HCT116 (cell line): ENCODE measurements at regions not wholly inside any gene's neighbourhood (a gene's known extent, or its start where the extent isn't known, plus 50 kb on each side); places are given as distances from the start of the nearest gene placed in this dataset.

Experiments used
- CEBPB ChIP-seq: IDR thresholded peaks from 2 replicates; pipeline ENCODE4 v1.6.1; 2012; ENCODE audit warnings: low read depth
- CTCF ChIP-seq, 3 experiments: fragments of 200-600 bp in 1 of 3; sonication (generic) in 1 of 3; IDR thresholded peaks in 2 of 3; conservative IDR thresholded peaks in 1 of 3; 2 replicates each; pipeline ENCODE4 v1.5.1; 2012 to 2017; ENCODE audit warnings: low read depth in 2 of 3, low read length in 2 of 3, antibody characterized with exemption in 1 of 3, borderline replicate concordance in 1 of 3, control low read depth in 1 of 3, mild to moderate bottlenecking in 1 of 3, mixed read lengths in 1 of 3, mixed run types in 1 of 3, moderate library complexity in 1 of 3; ENCODE audit not compliant: insufficient read depth in 1 of 3
- JUND ChIP-seq: IDR thresholded peaks from 2 replicates; pipeline ENCODE4 v1.6.1; 2012
- ZNF274 ChIP-seq: fragments of 200-500 bp; sonication (Bioruptor generic); IDR thresholded peaks from 2 replicates; pipeline ENCODE4 v1.6.1; 2014; ENCODE audit warnings: mild to moderate bottlenecking, low read depth, low read length, inconsistent platforms

- no peak for TF ChIP-seq CTCF (IDR thresholded peaks at IDR 0.05 in 2 of 3, conservative IDR thresholded peaks at IDR 0.05 in 1 of 3; ENCODE audit: borderline replicate concordance in 1 of 3, insufficient read depth in 1 of 3, low read depth in 2 of 3, low read length in 2 of 3)
- no peak for TF ChIP-seq ZNF274
- TF ChIP-seq CEBPB: no peak
- no peak for TF ChIP-seq JUND
Observed at GRCh38 chr7:20558963-20559716, 56.3 kb upstream of the ABCB5 start.
